ENCODE measurements at regions not wholly inside any gene's neighbourhood (a gene's known extent, or its start where the extent isn't known, plus 50 kb on each side); places are given as distances from the start of the nearest gene placed in this dataset.
"Not testable (repeated sequence)": the region's sequence is repeated elsewhere in the genome, so short reads cannot be mapped to it uniquely, and the experiment has no call there.

DNA sequence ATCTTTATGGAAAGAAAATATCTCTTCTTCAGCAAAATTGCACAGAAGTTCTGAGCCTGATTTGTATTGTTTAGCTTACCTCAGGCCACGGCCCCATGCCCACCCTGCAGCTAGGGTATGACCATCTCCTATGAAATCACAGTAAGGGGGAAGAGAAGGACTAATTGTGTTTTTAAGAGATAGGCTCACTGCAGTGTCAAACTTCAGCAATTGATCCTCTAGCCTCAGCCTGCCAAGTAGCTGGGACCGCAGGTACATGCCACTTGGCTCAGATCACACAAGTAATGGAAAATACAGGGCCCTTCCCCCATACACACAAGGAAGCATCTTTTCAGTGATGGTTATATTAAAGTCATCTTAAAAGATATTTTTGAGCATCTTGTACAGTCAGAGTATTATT is 60.0 kb downstream of the DMAC1 start:
- DNase-seq (ENCODE audit: low read depth in 1 of 2, low spot score in 1 of 2): no peak
- H3K9me3 ChIP-seq (ENCODE audit: low read depth): no peaks in the 10 kb centered on the region
- H3K4me3 ChIP-seq: no peak overlapping the region
- H3K4me1 ChIP-seq (ENCODE audit: low read depth): no peaks in the 10 kb centered on the region
- no peaks in the 10 kb centered on the region for H3K36me3 ChIP-seq
- H3K27me3 ChIP-seq: no peaks in the 10 kb centered on the region
- H3K27ac ChIP-seq: no peak overlapping the region
- no peak for TF ChIP-seq CTCF (IDR thresholded peaks at IDR 0.05; ENCODE audit: low read depth, low read length)

DNA sequence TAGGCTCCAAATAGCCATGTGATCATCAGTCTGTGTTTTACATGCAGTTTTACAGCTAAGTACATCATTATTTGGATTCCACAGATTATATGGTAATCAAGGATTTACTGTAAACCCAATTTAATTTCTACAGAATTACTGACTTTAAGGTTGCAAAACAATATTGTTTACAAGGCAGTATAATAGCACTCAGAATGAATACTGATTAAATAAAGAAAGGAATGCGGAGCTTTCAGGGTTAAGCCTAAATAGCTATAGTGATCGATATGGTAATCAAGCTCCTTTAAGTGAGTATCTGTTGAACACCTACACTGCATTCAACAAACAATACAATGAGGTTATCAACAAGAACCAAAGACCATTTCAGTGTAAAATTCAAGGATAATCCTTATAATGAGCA is 64.3 kb downstream of the DMAC1 start:
- no peaks in the 10 kb centered on the region for H3K36me3 ChIP-seq
- TF ChIP-seq CTCF (IDR thresholded peaks at IDR 0.05; ENCODE audit: low read depth, low read length): no peak
- H3K4me3 ChIP-seq: no peak overlapping the region
- H3K9me3 ChIP-seq (ENCODE audit: low read depth): no peaks in the 10 kb centered on the region
- no peaks in the 10 kb centered on the region for H3K4me1 ChIP-seq (ENCODE audit: low read depth)
- H3K27ac ChIP-seq: no peak overlapping the region
- H3K27me3 ChIP-seq: no peaks in the 10 kb centered on the region
- no peak for DNase-seq (ENCODE audit: low read depth in 1 of 2, low spot score in 1 of 2)

DNA sequence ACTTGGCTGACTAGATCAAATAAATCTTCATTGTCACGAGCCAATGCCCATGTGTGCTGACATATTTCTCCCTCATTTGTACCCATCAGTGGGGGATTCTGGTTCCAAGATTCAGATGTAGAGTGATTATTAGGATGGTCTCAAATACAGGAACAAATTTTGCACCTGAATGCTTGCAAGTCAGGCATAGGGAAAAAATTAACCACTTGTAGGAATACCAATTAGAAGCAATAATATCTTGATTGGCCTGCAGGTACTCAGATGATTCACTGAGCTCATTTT is 69.5 kb downstream of the DMAC1 start:
- no peaks in the 10 kb centered on the region for H3K36me3 ChIP-seq
- no peak overlapping the region for H3K4me3 ChIP-seq
- H3K27me3 ChIP-seq: no peaks in the 10 kb centered on the region
- no peak for DNase-seq (ENCODE audit: low read depth in 1 of 2, low spot score in 1 of 2)
- no peak overlapping the region for H3K27ac ChIP-seq
- no peaks in the 10 kb centered on the region for H3K4me1 ChIP-seq (ENCODE audit: low read depth)
- H3K9me3 ChIP-seq (ENCODE audit: low read depth): no peaks in the 10 kb centered on the region
- TF ChIP-seq CTCF (IDR thresholded peaks at IDR 0.05; ENCODE audit: low read depth, low read length): no peak

- H3K4me3 ChIP-seq: no peak overlapping the region
- H3K27ac ChIP-seq: no peak overlapping the region
- TF ChIP-seq CTCF (IDR thresholded peaks at IDR 0.05; ENCODE audit: low read depth, low read length): no peak
- H3K4me1 ChIP-seq (ENCODE audit: low read depth): no peaks in the 10 kb centered on the region
- no peak for DNase-seq (ENCODE audit: low read depth in 1 of 2, low spot score in 1 of 2)
- H3K9me3 ChIP-seq (ENCODE audit: low read depth): no peaks in the 10 kb centered on the region
- H3K36me3 ChIP-seq: no peaks in the 10 kb centered on the region
- H3K27me3 ChIP-seq: no peaks in the 10 kb centered on the region
Measured at GRCh38 chr9:7729371-7730163, 70.0 kb downstream of the DMAC1 start.

DNA sequence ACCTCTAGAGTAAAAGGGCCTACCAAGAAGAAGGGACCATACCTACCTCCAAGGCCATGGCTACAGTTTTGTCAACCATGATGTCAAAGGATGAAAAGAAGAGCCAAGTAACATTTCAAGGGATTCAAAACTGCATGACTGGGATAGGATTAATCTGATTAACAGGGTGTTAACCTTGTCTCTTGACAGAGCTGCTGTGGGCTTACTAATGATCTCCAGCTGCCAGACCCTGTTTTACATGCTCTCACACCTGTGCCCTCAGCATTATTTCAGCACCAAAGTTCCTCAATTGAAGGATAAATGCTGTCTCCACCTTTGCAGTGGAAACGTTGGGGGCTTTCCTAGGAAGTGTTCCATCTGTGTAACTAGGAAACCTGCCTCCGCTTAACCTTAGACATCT is 78.3 kb downstream of the DMAC1 start:
- H3K4me1 ChIP-seq (ENCODE audit: low read depth): no peaks in the 10 kb centered on the region
- H3K4me3 ChIP-seq: no peak overlapping the region
- H3K36me3 ChIP-seq: no peaks in the 10 kb centered on the region
- no peak for TF ChIP-seq CTCF (IDR thresholded peaks at IDR 0.05; ENCODE audit: low read depth, low read length)
- no peak for DNase-seq (ENCODE audit: low read depth in 1 of 2, low spot score in 1 of 2)
- H3K27ac ChIP-seq: no peak overlapping the region
- no peaks in the 10 kb centered on the region for H3K27me3 ChIP-seq
- no peaks in the 10 kb centered on the region for H3K9me3 ChIP-seq (ENCODE audit: low read depth)

DNA sequence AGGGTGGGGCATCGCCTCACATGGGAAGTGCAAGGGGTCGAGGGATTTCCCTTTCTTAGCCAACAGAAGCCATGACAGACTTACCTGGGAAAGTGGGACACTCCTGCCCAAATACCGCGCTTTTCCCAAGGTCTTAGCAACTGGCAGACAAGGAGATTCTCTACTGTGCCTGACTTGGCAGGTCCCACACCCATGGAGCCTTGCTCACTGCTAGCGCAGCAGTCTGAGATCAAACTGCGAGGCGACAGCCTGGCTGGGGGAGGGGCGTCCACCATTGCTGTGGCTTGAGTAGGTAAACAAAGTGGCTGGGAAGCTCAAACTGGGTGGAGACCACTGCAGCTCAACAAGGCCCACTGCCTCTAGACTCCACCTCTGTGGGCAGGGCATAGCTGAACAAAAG is 86.5 kb downstream of the DMAC1 start:
- not testable (repeated sequence) for H3K4me3 ChIP-seq; H3K27me3 ChIP-seq; H3K27ac ChIP-seq; H3K9me3 ChIP-seq (ENCODE audit: low read depth); H3K36me3 ChIP-seq; DNase-seq (ENCODE audit: low read depth in 1 of 2, low spot score in 1 of 2); H3K4me1 ChIP-seq (ENCODE audit: low read depth)
